Mesenchymal stem cell (in vitro differentiated cells and primary cell): ENCODE measurements at regions not wholly inside any gene's neighbourhood (a gene's known extent, or its start where the extent isn't known, plus 50 kb on each side); places are given as distances from the start of the nearest gene placed in this dataset.

Source experiments
- DNase-seq: peaks from one replicate; pipeline ENCODE4 v3.0.0-alpha.2; 2013
- H2AFZ ChIP-seq: one replicate; pipeline ENCODE4 v1.6.1; 2013; ENCODE audit warnings: low read depth, mild to moderate bottlenecking, control low read depth, inconsistent platforms, low read length, moderate library complexity
- H2AK5ac ChIP-seq: 2 replicates; pipeline ENCODE4 v1.6.1; 2013; ENCODE audit warnings: low read length, moderate library complexity, mild to moderate bottlenecking, inconsistent platforms; ENCODE audit not compliant: severe bottlenecking
- H2BK120ac ChIP-seq: one replicate; pipeline ENCODE4 v1.6.1; 2013; ENCODE audit warnings: low read depth, mild to moderate bottlenecking, inconsistent platforms, low read length, moderate library complexity
- H2BK12ac ChIP-seq, 2 experiments: one replicate each; pipeline ENCODE4 v1.6.1; 2013; ENCODE audit warnings: inconsistent platforms in 2 of 2, low read length in 2 of 2, mild to moderate bottlenecking in 2 of 2, moderate library complexity in 2 of 2, control low read depth in 1 of 2
- H2BK15ac ChIP-seq: one replicate; pipeline ENCODE4 v1.6.1; 2013; ENCODE audit warnings: mild to moderate bottlenecking, low read depth, inconsistent platforms; ENCODE audit not compliant: poor library complexity, severe bottlenecking
- H2BK5ac ChIP-seq: 2 replicates; pipeline ENCODE4 v1.6.1; 2013; ENCODE audit warnings: low read depth, mild to moderate bottlenecking, low read length, control low read depth, inconsistent platforms; ENCODE audit not compliant: poor library complexity, severe bottlenecking
- H3K14ac ChIP-seq, 2 experiments: one replicate each; pipeline ENCODE4 v1.6.1; 2013; ENCODE audit warnings: inconsistent platforms in 2 of 2, low read length in 2 of 2, control low read depth in 1 of 2, mild to moderate bottlenecking in 1 of 2, moderate library complexity in 1 of 2
- H3K18ac ChIP-seq, 2 experiments: one replicate each; pipeline ENCODE4 v1.6.1; 2013; ENCODE audit warnings: inconsistent platforms in 2 of 2, low read length in 2 of 2, control low read depth in 1 of 2, low read depth in 1 of 2, mild to moderate bottlenecking in 1 of 2
- H3K23ac ChIP-seq, 2 experiments: one replicate each; pipeline ENCODE4 v1.6.1; 2013; ENCODE audit warnings: inconsistent platforms in 2 of 2, low read length in 2 of 2, mild to moderate bottlenecking in 2 of 2, moderate library complexity in 2 of 2, control low read depth in 1 of 2
- H3K27ac ChIP-seq: 2 replicates; pipeline ENCODE4 v1.5.1; 2013; ENCODE audit warnings: mild to moderate bottlenecking, moderate library complexity, low read length, control low read depth, inconsistent platforms; ENCODE audit not compliant: poor library complexity, severe bottlenecking
- H3K27me3 ChIP-seq, 2 experiments: 2 replicates each; pipeline versions ENCODE4 v1.6.1 to v1.7.0; 2013; ENCODE audit warnings: low read length in 2 of 2, mild to moderate bottlenecking in 2 of 2, moderate library complexity in 2 of 2, control low read depth in 1 of 2, inconsistent platforms in 1 of 2; ENCODE audit not compliant: control insufficient read depth in 1 of 2, insufficient read depth in 1 of 2
- H3K36me3 ChIP-seq, 2 experiments: 2 replicates each; pipeline versions ENCODE4 v1.6.1 to v1.7.0; 2013; ENCODE audit warnings: low read length in 2 of 2, control low read depth in 1 of 2, inconsistent platforms in 1 of 2, low read depth in 1 of 2, mild to moderate bottlenecking in 1 of 2; ENCODE audit not compliant: insufficient read depth in 2 of 2, control insufficient read depth in 1 of 2
- H3K4ac ChIP-seq, 2 experiments: one replicate each; pipeline ENCODE4 v1.6.1; 2013; ENCODE audit warnings: inconsistent platforms in 2 of 2, low read length in 2 of 2, mild to moderate bottlenecking in 2 of 2, moderate library complexity in 2 of 2, control low read depth in 1 of 2, low read depth in 1 of 2
- H3K4me1 ChIP-seq: 2 replicates; pipeline ENCODE4 v1.6.1; 2013; ENCODE audit warnings: low read depth, low read length, control low read depth; ENCODE audit not compliant: control insufficient read depth, insufficient read depth
- H3K4me2 ChIP-seq: 2 replicates; pipeline ENCODE4 v1.6.1; 2013; ENCODE audit warnings: low read length, mild to moderate bottlenecking, inconsistent platforms; ENCODE audit not compliant: poor library complexity, severe bottlenecking
- H3K4me3 ChIP-seq, 2 experiments: 2 replicates each; pipeline versions ENCODE4 v1.5.1 to v1.7.0; 2013; ENCODE audit warnings: low read length in 2 of 2, mild to moderate bottlenecking in 2 of 2, control low read depth in 1 of 2, low read depth in 1 of 2; ENCODE audit not compliant: insufficient read depth in 1 of 2
- H3K79me1 ChIP-seq: replicated peaks from 2 replicates; pipeline ENCODE4 v1.6.1; 2013; ENCODE audit warnings: mild to moderate bottlenecking, control low read depth, low read length, inconsistent platforms; ENCODE audit not compliant: poor library complexity, severe bottlenecking
- H3K9ac ChIP-seq: 2 replicates; pipeline ENCODE4 v1.7.0; 2013; ENCODE audit warnings: mild to moderate bottlenecking, low read length, moderate library complexity
- H3K9me3 ChIP-seq: 2 replicates; pipeline ENCODE4 v1.7.0; 2013; ENCODE audit warnings: mild to moderate bottlenecking, low read length; ENCODE audit not compliant: control insufficient read depth
- H4K8ac ChIP-seq: one replicate; pipeline ENCODE4 v1.6.1; 2013; ENCODE audit warnings: inconsistent platforms, mild to moderate bottlenecking, low read length, moderate library complexity
- H4K91ac ChIP-seq: one replicate; pipeline ENCODE4 v1.6.1; 2013; ENCODE audit warnings: mild to moderate bottlenecking, low read length, inconsistent platforms
- WGBS: methylation state at CpG from one replicate; pipeline ENCODE4 v1.1.7; 2013; ENCODE audit warnings: mixed read lengths; 5-methylcytosine and 5-hydroxymethylcytosine counted together

GRCh38 chr14:45793081-45793480, 540.1 kb upstream of the MIS18BP1 start:
- H3K9ac ChIP-seq: no peak overlapping the region
- H3K27ac ChIP-seq: no peak overlapping the region
- no peaks in the 10 kb centered on the region for H3K4me1 ChIP-seq
- WGBS: 85% methylated on average over 4 of the region's 4 CpGs
- no peak overlapping the region for H3K23ac ChIP-seq
- H2BK15ac ChIP-seq: no peak overlapping the region
- no peak overlapping the region for H3K14ac ChIP-seq
- no peak overlapping the region for H2AFZ ChIP-seq
- H2AK5ac ChIP-seq: no peak overlapping the region
- H2BK5ac ChIP-seq: no peak overlapping the region
- H4K8ac ChIP-seq: no peak overlapping the region
- H3K36me3 ChIP-seq: no peaks in the 10 kb centered on the region
- H3K18ac ChIP-seq: no peak overlapping the region
- no peak overlapping the region for H2BK12ac ChIP-seq
- H4K91ac ChIP-seq: no peak overlapping the region
- H3K4me3 ChIP-seq: no peak overlapping the region
- peaks cover 10% of the 10 kb centered on the region for H3K9me3 ChIP-seq
- DNase-seq: no peak
- H3K4me2 ChIP-seq: no peak overlapping the region
- no peaks in the 10 kb centered on the region for H3K79me1 ChIP-seq
- no peak overlapping the region for H2BK120ac ChIP-seq
- no peak overlapping the region for H3K4ac ChIP-seq
- H3K27me3 ChIP-seq: no peaks in the 10 kb centered on the region

- Histone ChIP-seq H3K4me1 (no peaks in the 10 kb centered on the region), H2BK120ac (no peak overlapping the region), H2BK15ac (no peak overlapping the region), H2AFZ (no peak overlapping the region), H2AK5ac (no peak overlapping the region), H3K23ac (no peak overlapping the region), H3K4me2 (no peak overlapping the region), H3K14ac (no peak overlapping the region), H4K91ac (no peak overlapping the region), H3K4me3 (no peak overlapping the region), H3K9me3 (peaks cover 31% of the 10 kb centered on the region), H2BK12ac (no peak overlapping the region), H4K8ac (no peak overlapping the region), H3K27ac (no peak overlapping the region), H3K4ac (no peak overlapping the region), H3K36me3 (no peaks in the 10 kb centered on the region), H3K9ac (no peak overlapping the region), H3K18ac (no peak overlapping the region), H3K79me1 (no peaks in the 10 kb centered on the region), H3K27me3 (no peaks in the 10 kb centered on the region), H2BK5ac (no peak overlapping the region)
- no CpG with 5 or more reads among the region's 1 CpG for WGBS
- DNase-seq: no peak
Measured at GRCh38 chr14:45790293-45790692, 537.3 kb upstream of the MIS18BP1 start.

GRCh38 chr14:45787167-45787566, 534.2 kb upstream of the MIS18BP1 start:
- H3K36me3 ChIP-seq: no peaks in the 10 kb centered on the region
- H4K8ac ChIP-seq: no peak overlapping the region
- no peak overlapping the region for H2BK5ac ChIP-seq
- no peak overlapping the region for H2BK120ac ChIP-seq
- H3K23ac ChIP-seq: no peak overlapping the region
- H3K27ac ChIP-seq: no peak overlapping the region
- no peak overlapping the region for H2AFZ ChIP-seq
- 73% methylated on average over 2 of the region's 2 CpGs for WGBS
- H2BK15ac ChIP-seq: no peak overlapping the region
- H3K9ac ChIP-seq: no peak overlapping the region
- no peak for DNase-seq
- no peak overlapping the region for H3K14ac ChIP-seq
- no peak overlapping the region for H3K4me2 ChIP-seq
- no peak overlapping the region for H3K18ac ChIP-seq
- no peak overlapping the region for H3K4me3 ChIP-seq
- no peaks in the 10 kb centered on the region for H3K4me1 ChIP-seq
- H3K9me3 ChIP-seq: peaks cover 50% of the 10 kb centered on the region
- H3K4ac ChIP-seq: no peak overlapping the region
- no peaks in the 10 kb centered on the region for H3K27me3 ChIP-seq
- no peak overlapping the region for H2BK12ac ChIP-seq
- no peaks in the 10 kb centered on the region for H3K79me1 ChIP-seq
- H2AK5ac ChIP-seq: no peak overlapping the region
- H4K91ac ChIP-seq: no peak overlapping the region

- no peak overlapping the region for H3K9ac ChIP-seq
- no peak overlapping the region for H3K4ac ChIP-seq
- H3K36me3 ChIP-seq: no peaks in the 10 kb centered on the region
- no peak overlapping the region for H2BK12ac ChIP-seq
- WGBS: no CpG with 5 or more reads among the region's 1 CpG
- H4K91ac ChIP-seq: no peak overlapping the region
- no peak overlapping the region for H3K18ac ChIP-seq
- H3K14ac ChIP-seq: no peak overlapping the region
- H3K27ac ChIP-seq: no peak overlapping the region
- DNase-seq: no peak
- H3K9me3 ChIP-seq: peaks cover 51% of the 10 kb centered on the region
- H3K27me3 ChIP-seq: no peaks in the 10 kb centered on the region
- H2AK5ac ChIP-seq: no peak overlapping the region
- H3K23ac ChIP-seq: no peak overlapping the region
- no peaks in the 10 kb centered on the region for H3K79me1 ChIP-seq
- no peak overlapping the region for H4K8ac ChIP-seq
- H2BK15ac ChIP-seq: no peak overlapping the region
- H3K4me1 ChIP-seq: no peaks in the 10 kb centered on the region
- H2AFZ ChIP-seq: no peak overlapping the region
- H3K4me3 ChIP-seq: no peak overlapping the region
- no peak overlapping the region for H2BK5ac ChIP-seq
- no peak overlapping the region for H2BK120ac ChIP-seq
- H3K4me2 ChIP-seq: no peak overlapping the region
Measured at GRCh38 chr14:45786266-45786665, 533.3 kb upstream of the MIS18BP1 start.
